Body of pancreas (tissue), 4 donors: ENCODE measurements at regions not wholly inside any gene's neighbourhood (a gene's known extent, or its start where the extent isn't known, plus 50 kb on each side); places are given as distances from the start of the nearest gene placed in this dataset.

Source experiments
- ATAC-seq: fragments of 150-250 bp; one replicate; pipeline ENCODE4 v1.9.1; 2016
- DNase-seq, 4 donors: peaks; one replicate each; pipeline ENCODE4 v3.0.0-alpha.2; 2019
- H3K27ac ChIP-seq, 4 donors: fragments of 200-600 bp; sonication (generic); 1 replicate in 3 of 4; 2 replicates in 1 of 4; pipeline versions ENCODE4 v1.5.1 to v1.6.1; 2016 to 2019; ENCODE audit warnings: mild to moderate bottlenecking in 1 of 4, mixed read lengths in 1 of 4, moderate library complexity in 1 of 4
- H3K27me3 ChIP-seq, 2 donors: fragments of 200-600 bp; sonication (generic); one replicate each; pipeline ENCODE4 v1.6.0; 2016; ENCODE audit warnings: mild to moderate bottlenecking in 1 of 2
- H3K36me3 ChIP-seq, 2 donors: fragments of 200-600 bp; sonication (generic); replicated peaks in 1 of 2; 2 replicates each; pipeline ENCODE4 v1.5.1; 2016; ENCODE audit warnings: low read depth in 2 of 2; ENCODE audit not compliant: insufficient read depth in 1 of 2
- H3K4me1 ChIP-seq: fragments of 200-600 bp; sonication (generic); one replicate; pipeline ENCODE4 v1.6.0; 2016
- H3K4me3 ChIP-seq, 2 donors: fragments of 200-600 bp; sonication (generic); 1 replicate in 1 of 2; 2 replicates in 1 of 2; pipeline ENCODE4 v1.5.1; 2016 to 2019
- H3K9me3 ChIP-seq, 3 donors: fragments of 200-600 bp; sonication (generic); 1 replicate in 2 of 3; 2 replicates in 1 of 3; pipeline ENCODE4 v1.5.1; 2016
- CTCF ChIP-seq, 7 experiments: fragments of 450-650 bp in 4 of 7; fragments of 200-600 bp in 3 of 7; sonication (generic) in 3 of 7; IDR thresholded peaks; one replicate each; pipeline ENCODE4 v1.5.1; 2016 to 2019; ENCODE audit warnings: antibody characterized with exemption in 7 of 7
- POLR2A ChIP-seq, 3 donors: fragments of 450-650 bp; IDR thresholded peaks; one replicate each; pipeline ENCODE4 v1.6.1; 2016; ENCODE audit warnings: antibody characterized with exemption in 3 of 3, mild to moderate bottlenecking in 2 of 3
- WGBS, 2 donors: methylation state at CpG; one replicate each; pipeline ENCODE4 v1.1.5; 2017; 5-methylcytosine and 5-hydroxymethylcytosine counted together
- intact Hi-C: fragments of 100-400 bp; cut with DNase I; formaldehyde crosslinking; loops from one replicate; pipeline ENCODE4 v1.15.1; 2023

GRCh38 chr11:80109031-80109430 is 668.2 kb upstream of the TENM4 start:
- DNase-seq (no peak), ATAC-seq (no peak)
- Histone ChIP-seq H3K36me3 (no peaks in the 10 kb centered on the region), H3K27me3 (no peaks in the 10 kb centered on the region), H3K27ac (no peak overlapping the region), H3K9me3 (no peaks in the 10 kb centered on the region), H3K4me1 (no peaks in the 10 kb centered on the region), H3K4me3 (no peak overlapping the region)
- no peak for TF ChIP-seq POLR2A (IDR thresholded peaks at IDR 0.05)
- TF ChIP-seq CTCF (IDR thresholded peaks at IDR 0.05): no peak
- intact Hi-C loops: no loop called here
- 72 to 83% methylated on average over 3 of the region's 3 CpGs for WGBS, 2 donors

GRCh38 chr11:80107415-80107814 is 666.6 kb upstream of the TENM4 start:
- H3K4me3 ChIP-seq: no peak overlapping the region
- H3K36me3 ChIP-seq: no peaks in the 10 kb centered on the region
- TF ChIP-seq POLR2A (IDR thresholded peaks at IDR 0.05): no peak
- H3K9me3 ChIP-seq: no peaks in the 10 kb centered on the region
- no peak overlapping the region for H3K27ac ChIP-seq
- no peaks in the 10 kb centered on the region for H3K27me3 ChIP-seq
- intact Hi-C loops: no loop called here
- WGBS, 2 donors: 43 to 67% methylated on average over 1 of the region's 1 CpG
- DNase-seq (no peak), ATAC-seq (no peak)
- H3K4me1 ChIP-seq: no peaks in the 10 kb centered on the region

- no peak overlapping the region for H3K4me3 ChIP-seq
- TF ChIP-seq POLR2A (IDR thresholded peaks at IDR 0.05): no peak
- no peak for TF ChIP-seq CTCF (IDR thresholded peaks at IDR 0.05)
- intact Hi-C loops: no loop called here
- WGBS, 2 donors: 71 to 73% methylated on average over 4 of the region's 4 CpGs
- H3K27ac ChIP-seq: no peak overlapping the region
- H3K4me1 ChIP-seq: no peaks in the 10 kb centered on the region
- H3K36me3 ChIP-seq: no peaks in the 10 kb centered on the region
- DNase-seq (no peak), ATAC-seq (no peak)
- no peaks in the 10 kb centered on the region for H3K27me3 ChIP-seq
- no peaks in the 10 kb centered on the region for H3K9me3 ChIP-seq
These were observed 663.4 kb upstream of the TENM4 start for GRCh38 chr11:80104191-80104590.

GRCh38 chr11:80103142-80103859 is 662.5 kb upstream of the TENM4 start:
- H3K27ac ChIP-seq: no peak overlapping the region
- intact Hi-C loops: no loop called here
- TF ChIP-seq CTCF (IDR thresholded peaks at IDR 0.05) (no peak), POLR2A (IDR thresholded peaks at IDR 0.05) (no peak)

GRCh38 chr11:80097146-80097545 is 656.3 kb upstream of the TENM4 start:
- Histone ChIP-seq H3K36me3 (no peaks in the 10 kb centered on the region), H3K9me3 (no peaks in the 10 kb centered on the region), H3K27ac (no peak overlapping the region), H3K27me3 (no peaks in the 10 kb centered on the region), H3K4me1 (no peaks in the 10 kb centered on the region), H3K4me3 (no peak overlapping the region)
- ATAC-seq (no peak), DNase-seq (no peak)
- TF ChIP-seq CTCF (IDR thresholded peaks at IDR 0.05) (no peak), POLR2A (IDR thresholded peaks at IDR 0.05) (no peak)
- intact Hi-C loops: no loop called here
- 49 to 62% methylated on average over 4 of the region's 4 CpGs for WGBS, 2 donors

More at GRCh38 chr11:80103142-80103859, 662.5 kb upstream of the TENM4 start:
- no peaks in the 10 kb centered on the region for H3K27me3 ChIP-seq
- WGBS, 2 donors: 69 to 80% methylated on average over 4 of the region's 4 CpGs
- no peak overlapping the region for H3K4me3 ChIP-seq
- ATAC-seq (no peak), DNase-seq (no peak)
- H3K9me3 ChIP-seq: no peaks in the 10 kb centered on the region
- no peaks in the 10 kb centered on the region for H3K36me3 ChIP-seq
- H3K4me1 ChIP-seq: no peaks in the 10 kb centered on the region
